ENCODE measurements at regions not wholly inside any gene's neighbourhood (a gene's known extent, or its start where the extent isn't known, plus 50 kb on each side); places are given as distances from the start of the nearest gene placed in this dataset.
"Not testable (repeated sequence)": the region's sequence is repeated elsewhere in the genome, so short reads cannot be mapped to it uniquely, and the experiment has no call there.

DNA sequence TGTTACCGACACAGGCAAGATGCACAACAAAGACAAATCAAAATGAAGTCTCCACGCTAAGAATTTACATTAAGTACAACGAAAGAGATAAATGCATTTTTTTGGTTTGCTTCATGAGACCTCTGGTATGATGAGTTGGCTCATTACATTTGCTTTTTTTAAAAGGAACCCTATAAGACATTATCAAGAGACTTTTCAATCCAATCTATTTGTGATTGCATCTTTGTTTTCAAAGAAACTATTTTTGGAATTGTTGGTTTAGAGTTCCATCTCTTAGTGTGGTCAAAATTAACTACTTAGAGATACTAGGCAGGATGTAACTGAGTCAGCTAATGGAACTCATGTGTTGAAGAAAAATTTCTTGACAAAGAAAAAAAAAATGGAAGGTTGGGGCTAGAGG is 200.1 kb downstream of the ZC3H11B start:
- H3K4me3 ChIP-seq, result no peak overlapping the region
- no peak for DNase-seq
- 86 to 93% (median 91%) methylated on average over 3 of the region's 3 CpGs for WGBS, 4 donors
- TF ChIP-seq, protein P1, sequence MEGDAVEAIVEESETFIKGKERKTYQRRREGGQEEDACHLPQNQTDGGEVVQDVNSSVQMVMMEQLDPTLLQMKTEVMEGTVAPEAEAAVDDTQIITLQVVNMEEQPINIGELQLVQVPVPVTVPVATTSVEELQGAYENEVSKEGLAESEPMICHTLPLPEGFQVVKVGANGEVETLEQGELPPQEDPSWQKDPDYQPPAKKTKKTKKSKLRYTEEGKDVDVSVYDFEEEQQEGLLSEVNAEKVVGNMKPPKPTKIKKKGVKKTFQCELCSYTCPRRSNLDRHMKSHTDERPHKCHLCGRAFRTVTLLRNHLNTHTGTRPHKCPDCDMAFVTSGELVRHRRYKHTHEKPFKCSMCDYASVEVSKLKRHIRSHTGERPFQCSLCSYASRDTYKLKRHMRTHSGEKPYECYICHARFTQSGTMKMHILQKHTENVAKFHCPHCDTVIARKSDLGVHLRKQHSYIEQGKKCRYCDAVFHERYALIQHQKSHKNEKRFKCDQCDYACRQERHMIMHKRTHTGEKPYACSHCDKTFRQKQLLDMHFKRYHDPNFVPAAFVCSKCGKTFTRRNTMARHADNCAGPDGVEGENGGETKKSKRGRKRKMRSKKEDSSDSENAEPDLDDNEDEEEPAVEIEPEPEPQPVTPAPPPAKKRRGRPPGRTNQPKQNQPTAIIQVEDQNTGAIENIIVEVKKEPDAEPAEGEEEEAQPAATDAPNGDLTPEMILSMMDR (IDR thresholded peaks at IDR 0.05), result no peak
- TF ChIP-seq POLR2A (IDR thresholded peaks at IDR 0.05), result no peak
- no peaks in the 10 kb centered on the region for H3K36me3 ChIP-seq (replicated peaks in 1 of 2)
- H3K9me3 ChIP-seq (replicated peaks in 1 of 3), result no peaks in the 10 kb centered on the region
- intact Hi-C loops (cut with DNase I), result no loop called here
- no peak overlapping the region for H3K27ac ChIP-seq
- H3K4me1 ChIP-seq (replicated peaks in 1 of 2), result no peaks in the 10 kb centered on the region
- no peaks in the 10 kb centered on the region for H3K27me3 ChIP-seq

DNA sequence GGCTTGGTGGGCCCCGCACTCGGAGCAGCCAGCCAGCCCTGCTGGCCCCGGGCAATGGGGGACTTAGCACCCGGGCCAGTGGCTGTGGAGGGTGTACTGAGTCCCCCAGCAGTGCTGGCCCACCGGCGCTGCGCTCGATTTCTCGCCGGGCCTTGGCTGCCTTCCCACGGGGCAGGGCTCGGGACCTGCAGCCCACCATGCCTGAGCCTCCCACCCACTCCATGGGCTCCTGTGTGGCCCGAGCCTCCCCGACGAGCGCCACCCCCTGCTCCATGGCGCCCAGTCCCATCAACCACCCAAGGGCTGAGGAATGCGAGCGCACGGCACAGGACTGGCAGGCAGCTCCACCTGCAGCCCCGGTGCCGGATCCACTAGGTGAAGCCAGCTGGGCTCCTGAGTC is 202.2 kb downstream of the ZC3H11B start:
- DNase-seq; H3K9me3 ChIP-seq (replicated peaks in 1 of 3); H3K4me3 ChIP-seq; H3K36me3 ChIP-seq (replicated peaks in 1 of 2); H3K4me1 ChIP-seq (replicated peaks in 1 of 2); H3K27ac ChIP-seq; intact Hi-C loops (cut with DNase I); H3K27me3 ChIP-seq: not testable (repeated sequence)
- WGBS, 4 donors, result 95 to 100% methylated on average over 8 to 17 of the region's 22 CpGs; no CpG with 5 or more reads in 2 of the 4 donors

GRCh38 chr1:219405531-219406331 is 207.2 kb downstream of the ZC3H11B start:
- Histone ChIP-seq H3K4me3 (no peak overlapping the region), H3K27me3 (no peaks in the 10 kb centered on the region), H3K36me3 (replicated peaks in 1 of 2) (no peaks in the 10 kb centered on the region), H3K9me3 (replicated peaks in 1 of 3) (no peaks in the 10 kb centered on the region), H3K4me1 (replicated peaks in 1 of 2) (no peaks in the 10 kb centered on the region), H3K27ac (no peak overlapping the region)
- no peak for DNase-seq
- no peak for TF ChIP-seq POLR2A (IDR thresholded peaks at IDR 0.05)
- TF ChIP-seq, protein P1 (IDR thresholded peaks at IDR 0.05), result no peak
- intact Hi-C loops (cut with DNase I), result no loop called here
- 86 to 100% (median 92%) methylated on average over 6 of the region's 6 CpGs for WGBS, 4 donors

- no peak for DNase-seq
- no peak overlapping the region for H3K4me3 ChIP-seq
- H3K27me3 ChIP-seq, result no peaks in the 10 kb centered on the region
- TF ChIP-seq, protein P1 (IDR thresholded peaks at IDR 0.05), result no peak
- TF ChIP-seq POLR2A (IDR thresholded peaks at IDR 0.05), result no peak
- H3K27ac ChIP-seq, result no peak overlapping the region
- H3K9me3 ChIP-seq (replicated peaks in 1 of 3), result no peaks in the 10 kb centered on the region
- H3K36me3 ChIP-seq (replicated peaks in 1 of 2), result no peaks in the 10 kb centered on the region
- WGBS, 4 donors, result 86 to 94% (median 93%) methylated on average over 1 of the region's 1 CpG
- intact Hi-C loops (cut with DNase I), result no loop called here
- no peaks in the 10 kb centered on the region for H3K4me1 ChIP-seq (replicated peaks in 1 of 2)
These were observed 208.3 kb downstream of the ZC3H11B start for GRCh38 chr1:219404629-219405028.

- Histone ChIP-seq H3K27ac (no peak overlapping the region), H3K9me3 (replicated peaks in 1 of 3) (no peaks in the 10 kb centered on the region), H3K36me3 (replicated peaks in 1 of 2) (no peaks in the 10 kb centered on the region), H3K27me3 (no peaks in the 10 kb centered on the region), H3K4me1 (replicated peaks in 1 of 2) (no peaks in the 10 kb centered on the region), H3K4me3 (no peak overlapping the region)
- DNase-seq, result no peak
- intact Hi-C loops (cut with DNase I), result no loop called here
- TF ChIP-seq, protein P1 (IDR thresholded peaks at IDR 0.05), result no peak
- no peak for TF ChIP-seq POLR2A (IDR thresholded peaks at IDR 0.05)
These were observed 210.0 kb downstream of the ZC3H11B start for GRCh38 chr1:219402925-219403324.

All from adrenal gland (tissue), 9 donors.